NCI-H1105 (cell line): ENCODE measurements at regions not wholly inside any gene's neighbourhood (a gene's known extent, or its start where the extent isn't known, plus 50 kb on each side); places are given as distances from the start of the nearest gene placed in this dataset.
"Not testable (repeated sequence)": the region's sequence is repeated elsewhere in the genome, so short reads cannot be mapped to it uniquely, and the experiment has no call there.

Source experiments
- DNase-seq: peaks from one replicate; lab custom pipeline; 2025; lab: John Stamatoyannopoulos, UW

DNA sequence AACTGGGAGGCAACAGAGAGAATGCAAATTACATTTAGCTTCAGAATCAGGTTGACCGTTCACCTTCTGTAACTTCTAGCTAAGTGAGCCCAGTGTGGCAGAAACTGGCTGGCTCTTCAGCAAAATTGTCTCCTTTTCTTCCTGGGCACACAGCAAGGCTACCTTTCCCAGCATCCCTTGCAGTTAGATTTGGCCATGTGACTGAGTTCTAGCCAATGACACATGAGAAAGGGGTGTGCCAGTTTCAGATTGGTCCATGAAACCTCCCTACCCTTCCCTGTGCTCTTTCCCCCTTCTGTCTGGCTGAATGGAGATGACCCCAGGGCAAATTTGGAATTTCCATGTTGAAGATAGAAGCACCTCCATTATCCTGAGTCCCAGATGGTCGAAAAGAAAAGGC, 72.5 kb upstream of the SMIM23 start:
- DNase-seq, result no peak

- no peak for DNase-seq
Observed at GRCh38 chr5:171714261-171714660, 71.4 kb upstream of the SMIM23 start.

GRCh38 chr5:171714851-171715250, 70.8 kb upstream of the SMIM23 start:
- DNase-seq, result no peak

- DNase-seq, result no peak
Observed at GRCh38 chr5:171715551-171715950, 70.1 kb upstream of the SMIM23 start.

GRCh38 chr5:171720086-171720485, 65.5 kb upstream of the SMIM23 start:
- DNase-seq, result no peak

GRCh38 chr5:171721464-171721863, 64.2 kb upstream of the SMIM23 start:
- no peak for DNase-seq

GRCh38 chr5:171724468-171725204, 61.0 kb upstream of the SMIM23 start:
- DNase-seq, result no peak

- DNase-seq, result no peak
Observed at GRCh38 chr5:171725205-171725601, 60.4 kb upstream of the SMIM23 start.

GRCh38 chr5:171726819-171727218, 58.8 kb upstream of the SMIM23 start:
- not testable (repeated sequence) for DNase-seq

DNA sequence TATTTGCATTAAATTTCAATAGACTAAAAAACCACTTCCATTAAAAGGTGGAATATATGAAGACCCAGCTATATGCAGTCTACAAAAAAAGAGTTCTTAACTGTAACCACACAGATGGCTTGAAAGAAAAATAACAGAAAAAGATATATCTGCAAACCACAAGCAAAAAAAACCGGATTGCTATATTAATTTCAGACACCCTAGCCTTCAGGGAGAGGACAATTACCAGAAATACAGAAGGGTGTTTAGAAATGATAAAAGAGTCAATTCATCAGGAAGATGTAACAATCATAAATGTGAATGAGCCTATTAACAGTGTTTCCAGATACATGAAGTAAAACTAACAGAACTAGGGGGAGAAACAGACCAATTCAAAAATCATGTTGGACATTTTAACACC, 56.9 kb upstream of the SMIM23 start:
- no peak for DNase-seq
